Liver (tissue), 8 donors: ENCODE measurements at regions not wholly inside any gene's neighbourhood (a gene's known extent, or its start where the extent isn't known, plus 50 kb on each side); places are given as distances from the start of the nearest gene placed in this dataset.

Source experiments
- DNase-seq: peaks from one replicate; pipeline ENCODE4 v3.0.0-alpha.2; 2017; ENCODE audit warnings: low spot score
- H3K27ac ChIP-seq, 2 donors: one replicate each; pipeline ENCODE4 v1.7.0; 2013; ENCODE audit warnings: inconsistent platforms in 2 of 2, low read length in 2 of 2, control low read depth in 1 of 2, low read depth in 1 of 2, mild to moderate bottlenecking in 1 of 2
- H3K27me3 ChIP-seq, 4 donors: one replicate each; pipeline versions ENCODE4 v1.6.1 to v1.7.0; 2013; ENCODE audit warnings: low read length in 3 of 4, inconsistent platforms in 1 of 4, mild to moderate bottlenecking in 1 of 4, moderate library complexity in 1 of 4; ENCODE audit not compliant: control insufficient read depth in 4 of 4, insufficient read depth in 4 of 4
- H3K36me3 ChIP-seq, 4 donors: one replicate each; pipeline versions ENCODE4 v1.6.1 to v1.7.0; 2013; ENCODE audit warnings: low read length in 3 of 4, mild to moderate bottlenecking in 3 of 4, low read depth in 1 of 4, moderate library complexity in 1 of 4; ENCODE audit not compliant: control insufficient read depth in 4 of 4, insufficient read depth in 3 of 4
- H3K4me1 ChIP-seq, 4 donors: one replicate each; pipeline versions ENCODE4 v1.6.1 to v1.7.0; 2013; ENCODE audit warnings: low read length in 3 of 4, mild to moderate bottlenecking in 3 of 4, moderate library complexity in 1 of 4; ENCODE audit not compliant: control insufficient read depth in 4 of 4, insufficient read depth in 4 of 4
- H3K4me3 ChIP-seq, 3 donors: one replicate each; pipeline versions ENCODE4 v1.6.1 to v1.7.0; 2013; ENCODE audit warnings: low read length in 3 of 3, control low read depth in 1 of 3, low read depth in 1 of 3, mild to moderate bottlenecking in 1 of 3
- H3K9ac ChIP-seq, 2 donors: one replicate each; pipeline ENCODE4 v1.7.0; 2013; ENCODE audit warnings: low read length in 2 of 2, mild to moderate bottlenecking in 2 of 2, moderate library complexity in 2 of 2, control low read depth in 1 of 2, low read depth in 1 of 2
- H3K9me3 ChIP-seq, 4 donors: one replicate each; pipeline versions ENCODE4 v1.6.1 to v1.7.0; 2013; ENCODE audit warnings: low read length in 3 of 4; ENCODE audit not compliant: control insufficient read depth in 4 of 4
- ATF3 ChIP-seq: IDR thresholded peaks from 2 replicates; pipeline ENCODE4 v1.6.1; 2016; ENCODE audit warnings: antibody characterized with exemption
- CTCF ChIP-seq: fragments of 150-350 bp; IDR thresholded peaks from 2 replicates; pipeline ENCODE4 v1.5.1; 2017; ENCODE audit warnings: improper control_type of control experiment, low read depth, low read length; ENCODE audit not compliant: missing input control
- EGR1 ChIP-seq, 2 donors: IDR thresholded peaks; 2 replicates each; pipeline ENCODE4 v1.6.1; 2016 to 2018; ENCODE audit warnings: antibody characterized with exemption in 2 of 2, low read depth in 2 of 2
- FOXA2 ChIP-seq: IDR thresholded peaks from 2 replicates; pipeline ENCODE4 v1.6.1; 2016; ENCODE audit warnings: antibody characterized with exemption
- GABPA ChIP-seq, 2 donors: IDR thresholded peaks in 1 of 2; conservative IDR thresholded peaks in 1 of 2; 2 replicates each; pipeline ENCODE4 v1.6.1; 2016; ENCODE audit warnings: antibody characterized with exemption in 2 of 2, mild to moderate bottlenecking in 1 of 2, moderate library complexity in 1 of 2
- HNF4A ChIP-seq, 2 donors: conservative IDR thresholded peaks; 2 replicates each; pipeline ENCODE4 v1.6.1; 2016; ENCODE audit warnings: antibody characterized with exemption in 2 of 2, mild to moderate bottlenecking in 2 of 2
- HNF4G ChIP-seq: IDR thresholded peaks from 2 replicates; pipeline ENCODE4 v1.6.1; 2016; ENCODE audit warnings: antibody characterized with exemption
- NR2F2 ChIP-seq: IDR thresholded peaks from 2 replicates; pipeline ENCODE4 v1.6.1; 2016; ENCODE audit warnings: antibody characterized with exemption
- RAD21 ChIP-seq, 2 donors: IDR thresholded peaks; 2 replicates each; pipeline ENCODE4 v1.6.1; 2016; ENCODE audit warnings: antibody characterized with exemption in 2 of 2, mild to moderate bottlenecking in 2 of 2
- SP1 ChIP-seq: IDR thresholded peaks from 2 replicates; pipeline ENCODE4 v1.6.1; 2018; ENCODE audit warnings: antibody characterized with exemption, mild to moderate bottlenecking
- TAF1 ChIP-seq: conservative IDR thresholded peaks from 2 replicates; pipeline ENCODE4 v1.6.1; 2016; ENCODE audit warnings: antibody characterized with exemption, mild to moderate bottlenecking
- YY1 ChIP-seq: IDR thresholded peaks from 2 replicates; pipeline ENCODE4 v1.6.1; 2016; ENCODE audit warnings: antibody characterized with exemption, mild to moderate bottlenecking
- WGBS: extraction: QIAGEN DNeasy Blood & Tissue Kit; methylation state at CpG from one replicate; pipeline ENCODE4 v1.1.7; 2013; 5-methylcytosine and 5-hydroxymethylcytosine counted together
- TF ChIP-seq, protein P1 (sequence below): IDR thresholded peaks from 2 replicates; pipeline ENCODE4 v1.6.1; 2016; ENCODE audit warnings: antibody characterized with exemption, mild to moderate bottlenecking
- TF ChIP-seq, protein P2 (sequence below): IDR thresholded peaks from 2 replicates; pipeline ENCODE4 v1.6.1; 2016; ENCODE audit warnings: antibody characterized with exemption
- donor health status: healthy.
- donor health status: healthy.
- donor health status: healthy.
- donor health status: healthy.
- donor health status: healthy.

DNA sequence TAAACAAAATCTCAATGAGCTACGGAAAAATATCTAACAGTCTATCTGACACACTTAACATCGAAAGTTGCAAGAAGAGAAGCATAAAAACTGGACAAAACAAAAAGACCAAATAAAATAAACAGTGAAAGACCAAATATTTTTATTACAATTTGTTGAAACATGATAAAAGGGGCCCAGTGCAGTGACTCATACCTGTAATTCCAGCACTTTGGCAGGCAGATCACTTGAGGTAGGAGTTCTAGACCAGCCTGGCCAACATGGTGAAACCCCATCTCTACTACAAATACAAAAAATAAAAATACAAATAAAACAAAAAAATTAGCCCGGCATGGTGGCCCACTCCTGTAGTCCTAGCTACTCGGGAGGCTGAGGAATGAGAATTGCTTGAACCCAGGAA is 914.0 kb upstream of the ALCAM start:
- H3K36me3 ChIP-seq = no peaks in the 10 kb centered on the region
- 89% methylated on average over 4 of the region's 4 CpGs for WGBS
- no peak for DNase-seq
- TF ChIP-seq CTCF = no peak
- no peak for TF ChIP-seq HNF4G
- no peak for TF ChIP-seq GABPA (IDR thresholded peaks at IDR 0.05 in 1 of 2, conservative IDR thresholded peaks at IDR 0.05 in 1 of 2)
- TF ChIP-seq, protein P1, sequence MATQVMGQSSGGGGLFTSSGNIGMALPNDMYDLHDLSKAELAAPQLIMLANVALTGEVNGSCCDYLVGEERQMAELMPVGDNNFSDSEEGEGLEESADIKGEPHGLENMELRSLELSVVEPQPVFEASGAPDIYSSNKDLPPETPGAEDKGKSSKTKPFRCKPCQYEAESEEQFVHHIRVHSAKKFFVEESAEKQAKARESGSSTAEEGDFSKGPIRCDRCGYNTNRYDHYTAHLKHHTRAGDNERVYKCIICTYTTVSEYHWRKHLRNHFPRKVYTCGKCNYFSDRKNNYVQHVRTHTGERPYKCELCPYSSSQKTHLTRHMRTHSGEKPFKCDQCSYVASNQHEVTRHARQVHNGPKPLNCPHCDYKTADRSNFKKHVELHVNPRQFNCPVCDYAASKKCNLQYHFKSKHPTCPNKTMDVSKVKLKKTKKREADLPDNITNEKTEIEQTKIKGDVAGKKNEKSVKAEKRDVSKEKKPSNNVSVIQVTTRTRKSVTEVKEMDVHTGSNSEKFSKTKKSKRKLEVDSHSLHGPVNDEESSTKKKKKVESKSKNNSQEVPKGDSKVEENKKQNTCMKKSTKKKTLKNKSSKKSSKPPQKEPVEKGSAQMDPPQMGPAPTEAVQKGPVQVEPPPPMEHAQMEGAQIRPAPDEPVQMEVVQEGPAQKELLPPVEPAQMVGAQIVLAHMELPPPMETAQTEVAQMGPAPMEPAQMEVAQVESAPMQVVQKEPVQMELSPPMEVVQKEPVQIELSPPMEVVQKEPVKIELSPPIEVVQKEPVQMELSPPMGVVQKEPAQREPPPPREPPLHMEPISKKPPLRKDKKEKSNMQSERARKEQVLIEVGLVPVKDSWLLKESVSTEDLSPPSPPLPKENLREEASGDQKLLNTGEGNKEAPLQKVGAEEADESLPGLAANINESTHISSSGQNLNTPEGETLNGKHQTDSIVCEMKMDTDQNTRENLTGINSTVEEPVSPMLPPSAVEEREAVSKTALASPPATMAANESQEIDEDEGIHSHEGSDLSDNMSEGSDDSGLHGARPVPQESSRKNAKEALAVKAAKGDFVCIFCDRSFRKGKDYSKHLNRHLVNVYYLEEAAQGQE = no peak
- TF ChIP-seq NR2F2 = no peak
- TF ChIP-seq, protein P2, sequence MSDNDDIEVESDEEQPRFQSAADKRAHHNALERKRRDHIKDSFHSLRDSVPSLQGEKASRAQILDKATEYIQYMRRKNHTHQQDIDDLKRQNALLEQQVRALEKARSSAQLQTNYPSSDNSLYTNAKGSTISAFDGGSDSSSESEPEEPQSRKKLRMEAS = no peak
- TF ChIP-seq FOXA2 = no peak
- no peak for TF ChIP-seq HNF4A (conservative IDR thresholded peaks at IDR 0.05)
- no peak for TF ChIP-seq EGR1 (IDR thresholded peaks at IDR 0.05; ENCODE audit: low read depth in 2 of 2)
- no peak for TF ChIP-seq ATF3
- TF ChIP-seq RAD21 (IDR thresholded peaks at IDR 0.05) = no peak
- TF ChIP-seq TAF1 = no peak
- no peaks in the 10 kb centered on the region for H3K27me3 ChIP-seq
- no peak overlapping the region for H3K4me3 ChIP-seq
- H3K9ac ChIP-seq = no peak overlapping the region
- H3K27ac ChIP-seq = no peak overlapping the region
- no peaks in the 10 kb centered on the region for H3K4me1 ChIP-seq
- no peaks in the 10 kb centered on the region for H3K9me3 ChIP-seq

- TF ChIP-seq TAF1 (no peak), SP1 (no peak), HNF4A (conservative IDR thresholded peaks at IDR 0.05) (no peak), YY1 (no peak), GABPA (IDR thresholded peaks at IDR 0.05 in 1 of 2, conservative IDR thresholded peaks at IDR 0.05 in 1 of 2) (no peak)
- TF ChIP-seq, protein P2 = no peak
- TF ChIP-seq, protein P1 = no peak
- no peak overlapping the region for H3K27ac ChIP-seq
These were observed 908.1 kb upstream of the ALCAM start for GRCh38 chr3:104458657-104459056.

More at GRCh38 chr3:104458657-104459056, 908.1 kb upstream of the ALCAM start:
- no peaks in the 10 kb centered on the region for H3K36me3 ChIP-seq
- H3K9me3 ChIP-seq = no peaks in the 10 kb centered on the region
- no peak overlapping the region for H3K9ac ChIP-seq
- no peak for DNase-seq
- no peaks in the 10 kb centered on the region for H3K4me1 ChIP-seq
- no peaks in the 10 kb centered on the region for H3K27me3 ChIP-seq
- no peak overlapping the region for H3K4me3 ChIP-seq
